ENCODE measurements at regions not wholly inside any gene's neighbourhood (a gene's known extent, or its start where the extent isn't known, plus 50 kb on each side); places are given as distances from the start of the nearest gene placed in this dataset.

GRCh38 chr5:173753307-173754168 lies 134.6 kb upstream of the CPEB4 start:
- DNase-seq, result peak; percentile 72
- peak; percentile 91 for ATAC-seq
- intact Hi-C loops (cut with micrococcal nuclease), result no loop called here

- intact Hi-C loops (cut with micrococcal nuclease), result no loop called here
- ATAC-seq (no peak), DNase-seq (no peak)
Measured at GRCh38 chr5:173755319-173755718, 132.8 kb upstream of the CPEB4 start.

- ATAC-seq (no peak), DNase-seq (no peak)
- intact Hi-C loops (cut with micrococcal nuclease), result no loop called here
Measured at GRCh38 chr5:173757403-173758209, 130.5 kb upstream of the CPEB4 start.

GRCh38 chr5:173758676-173759075 lies 129.5 kb upstream of the CPEB4 start:
- intact Hi-C loops (cut with micrococcal nuclease), result no loop called here
- DNase-seq, result no peak

GRCh38 chr5:173759691-173760090 lies 128.5 kb upstream of the CPEB4 start:
- intact Hi-C loops (cut with micrococcal nuclease), result no loop called here
- DNase-seq (no peak), ATAC-seq (no peak)

More at GRCh38 chr5:173758676-173759075, 129.5 kb upstream of the CPEB4 start:
- peak; percentile 39 for ATAC-seq

GRCh38 chr5:173760461-173761177 lies 127.5 kb upstream of the CPEB4 start:
- DNase-seq (no peak), ATAC-seq (no peak)
- intact Hi-C loops (cut with micrococcal nuclease), result no loop called here

GRCh38 chr5:173761178-173761513 lies 127.0 kb upstream of the CPEB4 start:
- no peak for ATAC-seq
- no peak for DNase-seq
- intact Hi-C loops (cut with micrococcal nuclease), result no loop called here

- intact Hi-C loops (cut with micrococcal nuclease), result no loop called here
- ATAC-seq (no peak), DNase-seq (no peak)
Measured at GRCh38 chr5:173762045-173762444, 126.1 kb upstream of the CPEB4 start.

- intact Hi-C loops (cut with micrococcal nuclease), result no loop called here
- ATAC-seq (no peak), DNase-seq (no peak)
Measured at GRCh38 chr5:173762930-173763329, 125.2 kb upstream of the CPEB4 start.

- intact Hi-C loops (cut with micrococcal nuclease), result no loop called here
- ATAC-seq (no peak), DNase-seq (no peak)
Measured at GRCh38 chr5:173763410-173763809, 124.7 kb upstream of the CPEB4 start.

- peak; percentile 44 for ATAC-seq
- intact Hi-C loops (cut with micrococcal nuclease), result no loop called here
- DNase-seq, result peak; percentile 85
Measured at GRCh38 chr5:173764332-173765028, 123.7 kb upstream of the CPEB4 start.

GRCh38 chr5:173765029-173765644 lies 123.0 kb upstream of the CPEB4 start:
- no peak for DNase-seq
- no peak for ATAC-seq
- intact Hi-C loops (cut with micrococcal nuclease), result no loop called here

GRCh38 chr5:173765661-173766060 lies 122.5 kb upstream of the CPEB4 start:
- intact Hi-C loops (cut with micrococcal nuclease), result no loop called here
- no peak for ATAC-seq
- no peak for DNase-seq

- DNase-seq (peak; percentile 84), ATAC-seq (peak; percentile 84)
- intact Hi-C loops (cut with micrococcal nuclease), result no loop called here
Measured at GRCh38 chr5:173767574-173768266, 120.4 kb upstream of the CPEB4 start.

- intact Hi-C loops (cut with micrococcal nuclease), result no loop called here
- no peak for ATAC-seq
- DNase-seq, result peak; percentile 42
Measured at GRCh38 chr5:173768267-173768806, 119.8 kb upstream of the CPEB4 start.

- ATAC-seq, result no peak
- DNase-seq, result no peak
- intact Hi-C loops (cut with micrococcal nuclease), result no loop called here
Measured at GRCh38 chr5:173768891-173769290, 119.3 kb upstream of the CPEB4 start.

GRCh38 chr5:173770637-173771036 lies 117.5 kb upstream of the CPEB4 start:
- ATAC-seq, result no peak
- no peak for DNase-seq
- intact Hi-C loops (cut with micrococcal nuclease), result no loop called here

GRCh38 chr5:173771121-173771724 lies 116.9 kb upstream of the CPEB4 start:
- DNase-seq (no peak), ATAC-seq (no peak)
- intact Hi-C loops (cut with micrococcal nuclease), result no loop called here
